Activated CD8-positive, alpha-beta T cell treated with anti-CD3 and anti-CD28 coated beads for 36 hours (primary cell): ENCODE measurements at regions not wholly inside any gene's neighbourhood (a gene's known extent, or its start where the extent isn't known, plus 50 kb on each side); places are given as distances from the start of the nearest gene placed in this dataset.

ENCODE experiments used
- ATAC-seq: fragments of 200-7000 bp; cut with Tn5 transposase; one replicate; pipeline ENCODE4 v1.10.0; 2021; ENCODE audit warnings: mild to moderate bottlenecking, moderate library complexity
- CTCF ChIA-PET: fragments of 350-600 bp; sonication (Branson Sonifier 250); formaldehyde crosslinking; loops from one replicate; lab custom pipeline; 2021; ENCODE audit warnings: antibody characterized with exemption; lab: Charles Lee
- POLR2A ChIA-PET: fragments of 350-600 bp; sonication (Branson Sonifier 250); formaldehyde crosslinking; loops from one replicate; lab custom pipeline; 2021; ENCODE audit warnings: antibody characterized with exemption; lab: Charles Lee
- DNase-seq: peaks from one replicate; pipeline ENCODE4 v3.0.0-alpha.2; 2020
- H3K27ac Mint-ChIP-seq: one replicate; pipeline ENCODE4 v1.8.0; 2021; ENCODE audit warnings: mild to moderate bottlenecking, mixed read lengths
- H3K27me3 Mint-ChIP-seq: one replicate; pipeline ENCODE4 v1.8.0; 2021; ENCODE audit warnings: mixed read lengths
- H3K36me3 Mint-ChIP-seq: one replicate; pipeline ENCODE4 v1.8.0; 2021; ENCODE audit warnings: low read depth, mixed read lengths
- H3K4me1 Mint-ChIP-seq: one replicate; pipeline ENCODE4 v1.8.0; 2021; ENCODE audit warnings: low read depth, mixed read lengths
- H3K4me3 Mint-ChIP-seq: one replicate; pipeline ENCODE4 v1.8.0; 2021; ENCODE audit warnings: mild to moderate bottlenecking, moderate library complexity, mixed read lengths
- H3K9me3 Mint-ChIP-seq: one replicate; pipeline ENCODE4 v1.8.0; 2021; ENCODE audit warnings: mixed read lengths
- CTCF ChIP-seq: fragments of 200-600 bp; IDR thresholded peaks from one replicate; pipeline ENCODE4 v1.8.0; 2022; ENCODE audit warnings: antibody characterized with exemption, mild to moderate bottlenecking
- intact Hi-C: fragments of 100-400 bp; cut with micrococcal nuclease; formaldehyde crosslinking; loops from one replicate; pipeline ENCODE4 v1.10.0; 2022

GRCh38 chr11:15451713-15452112 lies 337.0 kb downstream of the INSC start:
- Mint-ChIP-seq H3K9me3 (peaks cover 4% of the 10 kb centered on the region), H3K4me1 (no peaks in the 10 kb centered on the region), H3K27me3 (peaks cover 5% of the 10 kb centered on the region), H3K4me3 (no peak overlapping the region), H3K36me3 (no peaks in the 10 kb centered on the region), H3K27ac (no peak overlapping the region)
- TF ChIP-seq CTCF, result no peak
- intact Hi-C loops, result no loop called here
- ATAC-seq (no peak), DNase-seq (no peak)
- CTCF ChIA-PET, result no interaction called here
- POLR2A ChIA-PET, result no interaction called here

- no peak overlapping the region for H3K27ac Mint-ChIP-seq
- H3K9me3 Mint-ChIP-seq, result peaks cover 4% of the 10 kb centered on the region
- CTCF ChIA-PET, result no interaction called here
- ATAC-seq (no peak), DNase-seq (no peak)
- H3K27me3 Mint-ChIP-seq, result peaks cover 5% of the 10 kb centered on the region
- intact Hi-C loops, result no loop called here
- no peak overlapping the region for H3K4me3 Mint-ChIP-seq
- no peak for TF ChIP-seq CTCF
- no peaks in the 10 kb centered on the region for H3K36me3 Mint-ChIP-seq
- H3K4me1 Mint-ChIP-seq, result no peaks in the 10 kb centered on the region
- POLR2A ChIA-PET, result no interaction called here
Observed at GRCh38 chr11:15453211-15453765, 338.6 kb downstream of the INSC start.

GRCh38 chr11:15468466-15468865 lies 353.7 kb downstream of the INSC start:
- Mint-ChIP-seq H3K27me3 (no peaks in the 10 kb centered on the region), H3K9me3 (no peaks in the 10 kb centered on the region), H3K4me3 (no peak overlapping the region), H3K27ac (no peak overlapping the region), H3K36me3 (no peaks in the 10 kb centered on the region), H3K4me1 (no peaks in the 10 kb centered on the region)
- intact Hi-C loops, result no loop called here
- DNase-seq (no peak), ATAC-seq (no peak)
- POLR2A ChIA-PET, result no interaction called here
- CTCF ChIA-PET, result no interaction called here
- no peak for TF ChIP-seq CTCF

- H3K9me3 Mint-ChIP-seq, result no peaks in the 10 kb centered on the region
- intact Hi-C loops, result no loop called here
- H3K27ac Mint-ChIP-seq, result no peak overlapping the region
- no peak for DNase-seq
- no peaks in the 10 kb centered on the region for H3K4me1 Mint-ChIP-seq
- no peak for ATAC-seq
- TF ChIP-seq CTCF, result no peak
- peaks cover 2% of the 10 kb centered on the region for H3K27me3 Mint-ChIP-seq
- POLR2A ChIA-PET, result no interaction called here
- no peak overlapping the region for H3K4me3 Mint-ChIP-seq
- CTCF ChIA-PET, result no interaction called here
- no peaks in the 10 kb centered on the region for H3K36me3 Mint-ChIP-seq
Observed at GRCh38 chr11:15471048-15471894, 356.5 kb downstream of the INSC start.
